ENCODE measurements at regions not wholly inside any gene's neighbourhood (a gene's known extent, or its start where the extent isn't known, plus 50 kb on each side); places are given as distances from the start of the nearest gene placed in this dataset.
"Not testable (repeated sequence)": the region's sequence is repeated elsewhere in the genome, so short reads cannot be mapped to it uniquely, and the experiment has no call there.

GRCh38 chr7:114802632-114803031, 119.3 kb upstream of the MDFIC start:
- DNase-seq (ENCODE audit: low spot score) (no peak), ATAC-seq (no peak)

DNA sequence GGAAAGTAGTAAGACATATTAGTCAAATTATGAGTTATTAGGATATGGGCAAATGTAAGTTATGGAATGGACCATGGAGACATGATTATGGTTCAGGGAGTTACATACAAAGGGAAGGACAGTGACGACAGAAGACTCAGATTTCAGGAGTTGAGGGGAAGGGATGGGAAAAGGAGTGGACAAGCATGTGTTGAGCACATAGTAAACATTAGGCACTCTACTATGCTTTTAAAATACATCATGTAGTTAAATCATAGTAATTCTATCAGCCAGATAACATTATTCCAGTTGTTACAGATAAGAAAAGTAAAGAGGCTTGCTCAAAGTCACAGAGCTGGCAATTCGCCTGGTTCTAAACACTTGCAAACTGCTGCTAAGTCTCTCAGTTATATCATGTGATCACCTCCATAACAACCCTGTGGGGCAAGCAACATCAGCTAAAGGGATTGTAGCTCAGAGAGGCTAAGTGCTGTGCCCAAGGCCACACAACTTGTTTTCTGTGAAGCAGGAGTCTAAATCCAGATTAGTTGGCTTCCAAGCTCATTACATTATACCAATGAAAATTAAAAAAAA, 115.2 kb upstream of the MDFIC start:
- ATAC-seq, result no peak
- no peak for DNase-seq (ENCODE audit: low spot score)

- DNase-seq (ENCODE audit: low spot score) (no peak), ATAC-seq (no peak)
These were observed 109.3 kb upstream of the MDFIC start for GRCh38 chr7:114812570-114812969.

- no peak for DNase-seq (ENCODE audit: low spot score)
- no peak for ATAC-seq
These were observed 108.3 kb upstream of the MDFIC start for GRCh38 chr7:114813624-114814023.

DNA sequence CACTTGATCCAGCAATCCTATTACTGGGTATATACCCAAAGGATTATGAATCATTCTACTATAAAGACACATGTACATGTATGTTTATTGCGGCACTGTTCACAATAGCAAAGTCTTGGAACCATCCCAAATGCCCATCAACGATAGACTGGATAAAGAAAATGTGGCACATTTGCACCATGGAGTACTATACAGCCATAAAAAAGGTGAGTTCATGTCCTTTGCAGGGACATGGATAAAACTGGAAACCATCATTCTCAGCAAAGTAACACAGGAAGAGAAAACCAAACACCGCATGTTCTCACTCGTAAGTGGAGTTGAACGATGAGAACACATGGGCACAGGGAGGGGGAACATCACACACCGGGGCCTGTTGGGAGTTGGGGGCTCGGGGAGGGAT, 104.9 kb upstream of the MDFIC start:
- not testable (repeated sequence) for DNase-seq (ENCODE audit: low spot score); ATAC-seq

- no peak for ATAC-seq
These were observed 103.4 kb upstream of the MDFIC start for GRCh38 chr7:114818501-114818900.

DNA sequence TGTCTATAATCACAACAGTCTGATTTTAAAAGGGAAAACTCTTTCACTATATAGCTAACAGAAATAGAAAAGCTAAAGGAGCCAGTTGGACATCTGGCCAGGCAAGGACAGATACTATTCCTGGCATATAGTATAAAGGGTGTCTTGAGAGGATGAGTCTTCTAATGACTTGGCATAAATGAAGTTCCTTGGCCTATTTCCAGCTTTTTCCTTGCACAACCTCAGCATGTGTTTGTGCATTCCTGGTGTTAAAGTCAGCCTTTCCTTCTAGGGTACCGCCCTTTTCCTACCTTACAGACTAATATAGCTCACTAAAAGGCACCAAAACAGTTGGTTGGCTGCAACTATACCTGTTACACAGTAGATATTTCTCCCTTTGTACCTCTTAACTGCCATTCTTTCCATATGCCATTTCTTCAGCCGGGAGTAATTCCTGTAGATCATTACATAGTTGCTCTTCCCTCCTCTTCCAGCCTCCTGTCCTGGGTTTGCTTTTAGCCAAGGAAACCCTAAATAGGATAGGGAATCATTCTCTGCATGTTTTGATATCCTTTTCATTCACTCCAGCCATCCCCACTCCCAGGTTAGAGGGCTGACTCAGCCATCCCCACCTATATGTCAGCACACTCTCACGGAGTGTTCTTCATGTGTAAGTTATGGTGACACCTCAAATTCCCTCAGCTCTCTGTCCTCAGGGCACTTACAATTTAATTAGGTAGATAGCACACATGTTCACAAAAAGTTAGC, 102.1 kb upstream of the MDFIC start:
- DNase-seq (ENCODE audit: low spot score) (no peak), ATAC-seq (no peak)

More at GRCh38 chr7:114818501-114818900, 103.4 kb upstream of the MDFIC start:
- no peak for DNase-seq (ENCODE audit: low spot score)

DNA sequence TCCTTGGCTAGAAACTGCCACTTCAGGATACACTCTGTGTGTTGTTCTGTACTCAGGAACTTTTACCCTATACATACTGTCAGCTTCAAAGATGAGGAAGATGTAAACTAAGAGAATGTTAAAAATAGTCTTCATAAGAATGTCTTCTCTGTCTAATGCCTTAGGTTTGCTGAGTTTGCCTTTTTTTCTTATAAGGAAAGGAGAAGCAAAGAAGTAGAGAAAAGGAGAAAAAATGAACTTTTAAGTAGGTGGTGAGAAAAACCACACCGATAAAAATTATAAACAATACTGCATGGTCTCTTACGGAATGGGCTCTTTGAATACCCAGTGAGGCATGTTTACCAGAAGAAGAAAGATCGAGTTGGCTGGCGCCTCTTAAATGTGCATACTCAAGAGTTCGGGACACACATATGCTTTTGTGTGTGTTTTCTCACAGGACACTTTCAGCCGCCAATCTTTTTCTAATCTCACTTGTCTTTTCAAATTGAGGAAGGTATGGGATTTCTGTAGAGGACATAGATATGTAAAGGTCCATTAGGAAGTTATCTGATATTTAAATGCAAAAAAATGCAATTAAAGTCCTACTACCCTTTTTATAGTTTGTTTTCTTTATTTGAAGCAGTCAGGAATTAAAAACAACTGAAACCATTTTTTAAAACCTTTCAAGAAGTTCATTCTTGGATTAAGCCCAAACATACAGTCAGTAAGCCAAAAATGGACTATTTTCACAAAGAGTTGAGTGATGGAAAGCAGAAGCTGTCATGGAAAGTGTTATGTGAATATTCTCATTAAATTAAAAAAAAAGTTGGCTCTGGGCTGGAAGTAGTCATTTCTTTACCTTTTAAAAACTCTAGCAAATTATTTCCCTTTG, 100.6 kb upstream of the MDFIC start:
- DNase-seq (ENCODE audit: low spot score) (no peak), ATAC-seq (no peak)

GRCh38 chr7:114822131-114822530, 99.8 kb upstream of the MDFIC start:
- ATAC-seq, result no peak

DNA sequence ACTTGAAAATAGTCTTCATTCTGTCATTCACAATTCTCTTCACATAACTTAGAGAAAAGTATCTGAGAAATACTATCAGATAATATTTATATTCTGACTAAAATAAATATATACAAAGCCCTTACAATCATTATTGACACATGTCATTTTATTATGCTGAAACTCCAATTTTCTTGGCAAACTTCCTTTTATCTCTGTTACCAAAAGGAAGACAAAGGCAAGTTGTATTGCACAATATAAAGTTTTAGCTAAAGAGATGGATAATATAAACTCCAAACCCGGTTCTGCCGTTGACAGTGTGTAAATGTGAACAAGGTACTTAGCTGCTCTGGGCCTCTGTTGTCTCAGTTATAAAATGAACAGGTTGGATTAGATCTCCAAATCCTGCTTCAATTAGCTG, 99.0 kb upstream of the MDFIC start:
- DNase-seq (ENCODE audit: low spot score) (no peak), ATAC-seq (no peak)

More at GRCh38 chr7:114822131-114822530, 99.8 kb upstream of the MDFIC start:
- DNase-seq (ENCODE audit: low spot score), result no peak

DNA sequence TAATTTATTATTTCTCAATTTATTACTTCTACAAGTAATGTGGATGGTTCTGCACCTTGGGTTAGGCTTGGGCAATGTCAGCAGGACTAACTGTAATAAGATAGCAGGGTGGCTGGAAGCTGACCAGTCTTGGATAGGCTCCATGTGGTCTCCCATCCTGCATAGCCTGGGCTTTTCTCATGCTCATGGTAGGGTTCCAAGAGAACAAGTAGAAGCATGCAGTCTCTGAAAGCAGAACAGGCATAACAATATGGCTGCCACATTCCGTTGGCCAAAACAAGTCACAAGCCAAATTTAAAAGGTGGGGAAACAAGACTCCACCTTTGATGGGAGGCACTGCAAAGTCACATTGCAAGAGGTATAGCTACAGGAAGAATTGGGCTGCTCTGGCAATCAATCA, 98.6 kb upstream of the MDFIC start:
- ATAC-seq (no peak), DNase-seq (ENCODE audit: low spot score) (no peak)

GRCh38 chr7:114825423-114825951, 96.4 kb upstream of the MDFIC start:
- no peak for ATAC-seq
- no peak for DNase-seq (ENCODE audit: low spot score)

GRCh38 chr7:114830952-114831351, 90.9 kb upstream of the MDFIC start:
- DNase-seq (ENCODE audit: low spot score) (no peak), ATAC-seq (no peak)

GRCh38 chr7:114832906-114833595, 88.8 kb upstream of the MDFIC start:
- ATAC-seq, result no peak

GRCh38 chr7:114835303-114835702, 86.6 kb upstream of the MDFIC start:
- no peak for DNase-seq (ENCODE audit: low spot score)
- no peak for ATAC-seq

More at GRCh38 chr7:114832906-114833595, 88.8 kb upstream of the MDFIC start:
- no peak for DNase-seq (ENCODE audit: low spot score)

DNA sequence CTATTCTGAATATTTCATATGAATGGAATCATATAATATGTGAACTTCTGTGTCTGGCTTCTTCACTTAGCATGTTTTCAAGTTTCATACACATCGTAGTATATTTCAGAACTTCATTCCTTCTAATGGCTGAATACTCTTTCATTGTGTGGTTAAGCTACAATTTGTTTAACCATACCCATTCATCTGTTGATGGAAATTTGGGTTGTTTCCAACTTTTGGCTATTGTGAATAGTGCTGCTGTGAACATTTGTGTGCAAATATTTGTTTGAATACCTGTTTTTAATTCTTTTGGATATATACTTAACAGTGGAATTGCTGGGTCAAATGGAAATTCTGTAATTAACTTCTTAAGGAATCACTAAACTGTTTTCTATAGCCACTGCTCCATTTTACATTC, 86.0 kb upstream of the MDFIC start:
- ATAC-seq (no peak), DNase-seq (ENCODE audit: low spot score) (no peak)

DNA sequence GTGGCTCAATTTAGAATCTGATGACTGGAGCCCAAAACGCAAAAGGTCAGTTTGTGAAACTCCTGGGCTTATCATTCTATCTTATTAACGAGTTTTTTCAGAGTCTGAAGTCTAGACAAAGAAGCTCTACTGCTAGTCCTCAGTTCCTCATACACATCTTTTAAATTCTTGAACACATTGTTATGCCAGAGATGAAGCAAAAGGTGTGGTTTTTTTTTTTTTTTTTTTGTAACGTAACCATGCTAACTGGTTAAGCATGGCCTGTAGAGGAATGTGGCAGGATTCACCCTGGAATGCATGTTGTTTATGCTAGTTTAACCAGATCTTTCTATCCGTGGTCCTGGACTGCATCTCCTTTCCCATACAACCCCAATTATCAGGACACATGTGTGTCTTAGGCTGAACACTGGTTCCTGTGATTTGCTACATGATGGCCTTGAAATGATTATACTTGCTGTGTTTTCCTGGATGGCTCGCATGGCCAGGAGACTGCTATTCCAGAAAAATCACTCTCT, 79.3 kb upstream of the MDFIC start:
- ATAC-seq (no peak), DNase-seq (ENCODE audit: low spot score) (no peak)

DNA sequence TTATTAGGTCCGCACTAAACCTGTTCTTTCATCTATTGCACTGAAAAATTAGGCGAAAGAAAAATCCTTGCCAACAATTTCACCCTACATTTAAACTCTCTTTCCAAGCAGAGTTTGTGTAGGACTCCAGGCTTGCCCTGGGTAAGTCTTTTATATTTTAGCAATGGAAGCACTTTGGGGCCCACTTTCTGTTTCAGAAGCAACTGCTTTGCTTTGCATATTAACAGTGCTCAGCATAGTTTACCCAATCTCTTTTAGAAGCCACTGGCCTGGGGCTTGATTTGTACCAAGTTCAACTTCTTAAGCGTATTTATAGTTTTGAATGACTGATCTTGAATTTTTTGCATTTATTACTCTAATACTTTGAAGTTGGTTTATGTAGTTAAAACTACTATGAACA, 78.8 kb upstream of the MDFIC start:
- DNase-seq (ENCODE audit: low spot score) (no peak), ATAC-seq (no peak)

DNA sequence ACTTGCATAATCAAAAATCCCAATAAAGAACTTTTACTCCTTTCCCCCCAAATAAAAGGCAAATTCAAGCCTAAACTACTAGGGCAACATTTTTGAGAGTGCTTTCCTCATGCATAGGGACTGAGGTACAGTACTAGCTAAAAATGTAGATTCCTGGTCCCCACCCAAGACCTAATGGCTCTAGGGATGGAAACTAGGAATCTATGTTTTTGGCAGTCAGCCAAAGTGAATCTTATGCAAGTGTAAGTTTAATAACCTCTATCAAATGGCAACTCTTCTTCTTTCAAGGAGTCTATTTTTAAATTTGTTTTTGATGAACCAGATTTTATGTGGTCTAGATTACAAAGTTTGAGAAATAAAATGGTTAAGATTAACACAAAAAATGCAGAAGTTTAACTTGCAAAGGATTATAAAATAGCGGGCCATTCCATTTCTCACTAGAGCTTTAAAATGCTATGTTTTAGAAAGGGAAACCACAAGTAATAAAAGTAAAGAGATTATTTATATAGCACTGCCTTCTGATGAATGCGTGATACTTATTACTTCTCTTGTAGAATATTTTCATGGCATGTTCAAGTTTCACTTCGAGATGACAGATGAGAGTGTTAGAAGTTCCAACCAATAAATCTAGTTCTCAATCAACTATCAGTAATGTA, 70.4 kb upstream of the MDFIC start:
- ATAC-seq (no peak), DNase-seq (ENCODE audit: low spot score) (no peak)

GRCh38 chr7:114852293-114852692, 69.6 kb upstream of the MDFIC start:
- no peak for DNase-seq (ENCODE audit: low spot score)
- no peak for ATAC-seq

All from left lobe of liver (tissue), 2 donors.